HuH-7.5 (cell line): ENCODE measurements at regions not wholly inside any gene's neighbourhood (a gene's known extent, or its start where the extent isn't known, plus 50 kb on each side); places are given as distances from the start of the nearest gene placed in this dataset.

Source experiments
- DNase-seq: peaks from one replicate; pipeline ENCODE4 v3.0.0; 2011; ENCODE audit warnings: low spot score

DNA sequence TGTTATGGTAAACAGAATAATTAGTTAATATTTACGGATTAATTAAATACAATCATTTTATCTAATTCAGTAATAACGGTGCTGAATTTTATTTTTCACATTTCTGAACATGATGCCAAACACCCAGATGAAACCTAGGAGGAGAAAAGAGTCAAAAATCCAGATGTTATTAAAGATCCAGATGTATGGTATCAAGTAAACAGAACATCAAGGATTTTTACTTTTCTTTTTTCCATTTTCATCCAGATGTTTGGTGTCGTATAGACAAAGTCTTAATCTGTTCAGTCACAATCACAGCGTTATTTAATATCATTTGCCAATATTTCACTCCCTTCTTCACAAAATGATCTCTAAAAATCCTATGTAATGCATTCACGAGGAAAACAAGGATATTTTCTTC, 64.0 kb upstream of the NR2F2 start:
- DNase-seq, result no peak

DNA sequence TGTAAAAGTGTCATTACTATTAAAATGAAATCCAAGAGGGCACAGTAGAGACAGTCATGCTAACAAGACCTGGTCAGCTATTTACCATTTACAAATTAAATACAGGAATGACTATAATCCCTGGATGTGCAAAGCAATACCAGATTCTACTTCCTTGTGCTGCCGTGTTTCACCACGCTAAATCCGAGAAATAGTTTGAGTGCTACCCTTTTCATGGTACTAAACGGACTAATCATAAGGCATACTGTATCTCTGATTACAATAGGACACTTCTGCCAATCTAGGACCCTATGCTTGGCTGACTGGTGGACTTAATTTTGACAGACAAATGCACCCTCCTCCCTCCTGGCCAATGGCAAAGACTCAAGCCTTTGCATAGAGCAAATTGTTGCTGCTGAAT, 63.0 kb upstream of the NR2F2 start:
- no peak for DNase-seq

DNA sequence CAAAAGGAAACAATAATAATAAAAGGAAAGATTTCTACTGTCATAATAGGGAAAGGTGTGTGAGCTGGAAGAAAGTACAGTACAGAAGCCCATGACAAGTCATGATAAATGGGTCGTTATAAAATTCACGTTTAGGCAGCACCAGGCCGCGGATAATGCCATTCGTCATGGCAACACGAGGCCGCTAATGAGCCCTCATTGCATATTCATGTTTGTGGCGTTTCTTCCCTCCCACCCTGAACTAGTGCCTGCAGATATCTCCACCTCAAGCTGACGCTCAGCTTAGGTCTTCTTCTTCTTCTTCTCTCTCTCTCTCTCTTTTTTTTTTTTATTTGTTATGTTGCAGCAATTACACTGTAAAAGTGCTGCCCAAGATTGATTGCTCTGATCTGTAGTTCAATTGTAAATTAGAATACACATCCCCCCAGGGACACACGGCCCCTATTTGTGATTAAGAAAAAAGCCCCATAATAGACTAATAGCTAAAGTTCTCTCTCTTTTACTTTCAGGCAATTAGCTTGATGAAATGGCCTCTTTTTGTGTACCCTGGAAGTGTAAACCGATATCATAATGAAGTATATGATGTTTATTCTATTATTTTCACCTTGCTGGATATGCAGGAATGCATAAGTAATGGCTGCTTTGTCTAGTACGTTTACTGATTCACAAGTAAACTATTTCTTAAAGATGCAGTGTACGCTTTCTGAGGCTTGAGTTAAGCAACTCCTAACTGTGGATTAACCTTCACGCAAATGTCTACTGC, 61.9 kb upstream of the NR2F2 start:
- no peak for DNase-seq

DNA sequence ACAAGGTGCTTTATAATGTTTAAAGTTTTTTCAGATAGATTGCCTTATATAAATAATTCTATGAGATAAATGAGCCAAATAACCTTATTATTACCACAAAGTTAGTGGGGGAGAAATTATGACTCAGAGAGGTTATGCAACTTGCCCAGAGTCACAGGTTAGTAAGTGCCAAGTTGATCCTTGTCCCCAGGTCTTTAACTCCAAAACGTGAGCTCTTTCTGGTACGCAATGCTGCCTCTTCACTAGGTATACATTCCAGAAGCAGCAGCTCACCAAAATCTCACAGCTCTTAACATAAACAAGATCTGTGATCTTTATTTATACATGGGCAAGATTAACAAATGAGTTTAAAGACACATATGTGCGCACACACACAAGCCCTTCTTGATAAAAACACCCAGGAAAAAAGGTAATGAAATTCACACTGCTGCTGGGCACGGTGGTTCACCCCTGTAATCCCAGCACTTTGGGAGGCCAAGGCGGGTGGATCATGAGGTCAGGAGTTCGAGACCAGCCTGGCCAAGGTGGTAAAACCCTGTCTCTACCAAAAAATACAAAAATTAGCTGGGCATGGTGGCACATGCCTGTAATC, 59.8 kb upstream of the NR2F2 start:
- no peak for DNase-seq

DNA sequence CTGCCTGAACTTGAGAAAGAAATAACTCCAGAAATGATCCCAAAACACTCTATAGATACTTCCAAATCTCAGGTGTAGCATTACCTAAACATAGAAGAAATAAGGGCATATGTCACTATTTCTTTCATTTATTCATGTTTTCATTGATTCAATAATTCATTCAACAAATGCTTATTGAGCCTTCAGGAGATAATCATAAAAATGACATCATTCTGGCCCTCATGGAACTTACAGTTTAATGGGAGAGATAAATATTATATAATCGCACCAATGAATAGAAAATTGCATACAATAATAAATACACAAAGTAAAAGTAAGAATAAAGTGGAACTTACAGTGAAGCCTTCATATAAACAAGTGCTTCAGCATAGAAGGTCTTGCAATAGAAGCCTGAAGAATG, 58.1 kb upstream of the NR2F2 start:
- no peak for DNase-seq

DNA sequence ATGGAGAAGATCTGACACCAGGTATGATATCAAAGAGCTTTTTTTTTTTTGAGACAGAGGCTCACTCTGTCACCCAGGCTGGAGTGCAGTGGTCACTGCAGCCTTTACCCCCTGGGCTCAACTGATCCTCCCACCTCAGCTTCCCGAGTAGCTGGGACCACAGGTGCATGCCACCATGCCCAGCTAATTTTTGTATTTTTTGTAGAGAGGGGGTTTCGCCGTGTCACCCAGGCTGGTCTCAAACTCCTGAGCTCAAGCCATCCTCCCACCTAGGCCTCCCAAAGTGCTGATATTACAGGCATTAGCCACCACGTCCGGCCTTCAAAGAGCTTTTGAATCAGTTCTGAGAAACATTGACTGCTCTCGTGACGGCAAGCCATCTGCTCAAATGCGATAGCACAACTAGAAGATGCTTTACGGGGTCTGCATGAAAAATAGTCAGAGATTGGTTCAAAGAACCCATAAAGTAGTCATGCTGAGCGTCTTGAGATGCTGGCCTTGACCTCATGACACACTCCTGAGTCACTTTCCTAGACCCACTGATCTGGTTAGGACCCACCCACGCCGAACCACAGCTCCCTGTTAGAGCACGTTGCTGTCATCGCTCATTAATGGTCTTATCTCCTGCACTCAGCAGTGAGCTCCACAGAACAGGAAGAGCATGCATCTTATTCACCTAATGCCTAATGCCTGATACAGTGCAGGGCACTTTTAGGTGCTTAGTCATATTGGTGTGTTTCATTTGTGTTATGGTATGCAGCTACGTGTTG, 57.0 kb upstream of the NR2F2 start:
- no peak for DNase-seq

DNA sequence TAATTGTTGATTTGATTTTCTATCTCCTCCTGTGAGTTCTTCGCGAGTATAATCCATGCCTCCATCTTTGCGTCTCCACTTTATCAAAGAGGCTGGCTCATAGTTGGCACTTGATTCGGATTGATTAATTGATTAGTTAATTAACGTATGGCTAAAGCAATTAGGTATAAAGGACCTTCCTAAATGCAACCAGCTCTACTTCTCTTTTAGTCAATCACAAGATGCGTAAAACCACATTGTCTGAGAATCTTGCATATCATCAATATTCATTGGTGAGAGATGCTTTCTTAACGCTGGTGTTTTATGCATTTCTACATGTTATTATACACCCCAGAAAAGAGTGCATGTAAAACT, 56.4 kb upstream of the NR2F2 start:
- no peak for DNase-seq

DNA sequence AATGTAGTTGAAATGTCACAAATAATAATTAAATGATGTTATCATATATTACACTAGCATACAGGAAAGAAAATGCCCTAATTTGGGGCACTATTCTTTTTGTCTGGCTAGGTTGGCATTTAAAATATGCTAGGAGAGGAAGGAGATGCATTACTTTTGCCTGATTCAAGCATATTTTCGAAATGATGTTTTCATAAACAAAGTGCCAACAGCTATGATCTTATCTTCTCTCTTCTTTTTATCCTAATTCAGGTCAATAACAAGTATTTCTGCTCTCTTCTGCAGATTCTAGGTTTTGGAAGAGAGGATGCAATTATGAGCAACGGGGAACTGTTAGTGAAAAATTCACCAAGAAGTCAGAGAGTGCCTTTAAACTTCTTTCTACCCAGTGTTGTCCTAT, 55.8 kb upstream of the NR2F2 start:
- DNase-seq, result no peak

DNA sequence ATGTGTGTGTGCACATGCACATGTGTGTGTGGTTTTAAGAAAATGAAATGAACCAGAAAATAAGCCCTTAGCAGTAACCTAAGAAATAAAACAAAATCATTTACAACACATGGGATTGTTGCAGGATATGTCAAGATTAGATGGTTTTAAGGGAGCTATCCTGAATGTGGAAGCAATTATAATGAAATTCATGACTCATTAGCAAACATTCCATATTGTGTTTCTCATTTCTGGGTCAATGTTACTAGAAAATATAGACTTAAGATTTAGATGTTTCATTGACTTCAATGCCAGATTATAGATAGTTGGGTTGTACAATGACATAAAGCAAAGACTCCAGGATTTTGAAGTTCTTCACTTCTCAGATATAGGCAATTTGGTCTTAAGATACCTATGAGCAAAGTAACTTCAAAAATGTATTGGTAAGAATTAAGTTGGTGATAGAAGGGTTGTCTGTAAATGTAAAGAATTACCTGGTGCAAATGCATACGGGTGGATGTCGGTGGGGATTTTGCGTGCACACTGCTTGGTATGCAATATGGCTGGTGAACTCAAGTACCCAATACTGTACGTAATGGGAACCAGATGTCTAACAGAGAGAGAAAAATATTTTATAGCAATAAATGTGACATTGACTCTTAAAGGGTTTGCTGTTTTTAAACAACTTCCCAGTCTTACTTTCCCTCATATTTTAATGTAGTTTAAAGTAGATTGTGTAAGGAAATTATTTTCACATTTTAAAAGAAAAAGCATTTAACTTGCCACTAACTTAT, 53.9 kb upstream of the NR2F2 start:
- DNase-seq, result no peak
